VCaP (cell line): ENCODE measurements at regions not wholly inside any gene's neighbourhood (a gene's known extent, or its start where the extent isn't known, plus 50 kb on each side); places are given as distances from the start of the nearest gene placed in this dataset.

ENCODE experiments used
- H3K27ac ChIP-seq: fragments of 450-650 bp; 2 replicates; pipeline ENCODE4 v1.5.1; 2017
- TF ChIP-seq, protein P1 (sequence below): fragments of 450-650 bp; conservative IDR thresholded peaks from 2 replicates; pipeline ENCODE4 v1.5.1; 2017; ENCODE audit warnings: mild to moderate bottlenecking, moderate library complexity

- TF ChIP-seq, protein P1, sequence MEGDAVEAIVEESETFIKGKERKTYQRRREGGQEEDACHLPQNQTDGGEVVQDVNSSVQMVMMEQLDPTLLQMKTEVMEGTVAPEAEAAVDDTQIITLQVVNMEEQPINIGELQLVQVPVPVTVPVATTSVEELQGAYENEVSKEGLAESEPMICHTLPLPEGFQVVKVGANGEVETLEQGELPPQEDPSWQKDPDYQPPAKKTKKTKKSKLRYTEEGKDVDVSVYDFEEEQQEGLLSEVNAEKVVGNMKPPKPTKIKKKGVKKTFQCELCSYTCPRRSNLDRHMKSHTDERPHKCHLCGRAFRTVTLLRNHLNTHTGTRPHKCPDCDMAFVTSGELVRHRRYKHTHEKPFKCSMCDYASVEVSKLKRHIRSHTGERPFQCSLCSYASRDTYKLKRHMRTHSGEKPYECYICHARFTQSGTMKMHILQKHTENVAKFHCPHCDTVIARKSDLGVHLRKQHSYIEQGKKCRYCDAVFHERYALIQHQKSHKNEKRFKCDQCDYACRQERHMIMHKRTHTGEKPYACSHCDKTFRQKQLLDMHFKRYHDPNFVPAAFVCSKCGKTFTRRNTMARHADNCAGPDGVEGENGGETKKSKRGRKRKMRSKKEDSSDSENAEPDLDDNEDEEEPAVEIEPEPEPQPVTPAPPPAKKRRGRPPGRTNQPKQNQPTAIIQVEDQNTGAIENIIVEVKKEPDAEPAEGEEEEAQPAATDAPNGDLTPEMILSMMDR = no peak
- no peak overlapping the region for H3K27ac ChIP-seq
Measured at GRCh38 chr2:175462246-175462645, 280.7 kb upstream of the ATP5MC3 start.

DNA sequence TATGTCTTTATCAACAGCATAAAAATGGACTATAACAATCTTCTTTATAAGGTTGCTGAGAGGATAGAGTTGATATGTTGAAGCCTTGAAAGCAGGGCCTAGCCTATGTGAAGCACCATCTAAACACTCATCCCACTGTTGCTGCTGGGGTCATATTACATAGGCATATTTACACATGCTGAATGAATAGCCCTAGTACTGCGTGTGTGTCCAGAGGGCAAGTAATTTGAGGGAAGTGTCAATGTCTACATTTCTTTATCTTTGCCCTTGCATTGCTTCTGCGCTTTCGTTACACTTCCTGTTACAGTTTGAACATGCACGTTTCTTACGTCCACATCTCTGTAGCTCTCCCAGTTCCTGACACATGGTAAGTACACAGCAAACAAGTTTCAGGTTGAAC, 280.3 kb upstream of the ATP5MC3 start:
- TF ChIP-seq, protein P1 = no peak
- H3K27ac ChIP-seq = no peak overlapping the region

- no peak overlapping the region for H3K27ac ChIP-seq
- TF ChIP-seq, protein P1 = no peak
Measured at GRCh38 chr2:175457895-175458448, 276.5 kb upstream of the ATP5MC3 start.

DNA sequence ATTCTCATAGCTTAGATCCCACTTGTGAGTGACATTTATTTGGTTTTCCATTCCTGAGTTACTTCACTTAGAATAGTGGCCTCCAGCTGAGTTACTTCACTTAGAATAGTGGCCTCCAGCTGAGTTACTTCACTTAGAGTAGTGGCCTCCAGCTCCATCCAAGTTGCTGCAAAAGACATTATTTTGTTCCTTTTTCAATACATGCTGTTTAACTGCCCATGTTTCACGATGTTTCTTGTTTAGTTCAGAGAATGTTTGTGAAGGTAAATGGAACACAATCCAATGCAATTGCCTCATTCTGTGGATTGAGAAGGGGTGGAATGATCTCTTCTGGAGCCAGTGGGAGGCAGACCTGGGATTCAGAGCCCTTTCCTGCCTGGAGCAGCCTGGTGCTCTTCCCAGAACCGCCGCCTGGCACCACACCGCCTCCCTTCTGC, 273.5 kb upstream of the ATP5MC3 start:
- no peak overlapping the region for H3K27ac ChIP-seq
- TF ChIP-seq, protein P1 = no peak

DNA sequence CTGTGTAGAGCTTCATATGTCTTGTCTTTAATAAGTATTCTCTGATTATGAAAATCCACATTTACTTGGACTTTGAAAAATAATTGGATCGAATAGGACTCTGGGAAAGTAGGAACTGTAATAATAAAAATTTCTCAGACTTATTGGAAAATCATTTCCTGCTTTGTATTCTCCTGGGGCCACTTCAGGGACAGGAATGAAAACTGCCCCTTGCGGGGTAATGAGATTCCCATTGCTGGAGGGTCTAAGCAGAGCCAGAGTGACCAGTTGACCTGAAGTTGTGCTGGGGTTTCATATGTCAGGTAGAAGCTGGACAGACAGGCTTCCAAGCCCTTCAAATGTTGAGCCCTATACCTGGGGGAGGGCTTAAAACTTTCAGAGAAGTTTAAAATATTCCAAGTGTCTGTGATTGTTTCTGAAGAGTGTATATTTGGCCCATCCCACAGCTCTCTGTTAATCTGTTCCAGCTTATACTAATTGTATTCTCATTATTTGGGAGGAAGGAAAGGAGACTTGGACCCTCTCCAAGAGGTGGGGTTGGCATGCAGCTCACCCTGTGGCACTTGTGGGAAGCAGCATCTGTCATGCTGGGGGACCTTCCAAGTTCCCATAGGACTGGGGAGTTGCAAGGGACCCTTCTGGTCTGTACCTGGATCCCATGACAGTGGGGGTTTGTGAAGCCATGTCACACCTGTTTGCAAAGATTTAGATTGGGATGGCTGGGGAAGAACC, 268.7 kb upstream of the ATP5MC3 start:
- TF ChIP-seq, protein P1 = no peak
- no peak overlapping the region for H3K27ac ChIP-seq

DNA sequence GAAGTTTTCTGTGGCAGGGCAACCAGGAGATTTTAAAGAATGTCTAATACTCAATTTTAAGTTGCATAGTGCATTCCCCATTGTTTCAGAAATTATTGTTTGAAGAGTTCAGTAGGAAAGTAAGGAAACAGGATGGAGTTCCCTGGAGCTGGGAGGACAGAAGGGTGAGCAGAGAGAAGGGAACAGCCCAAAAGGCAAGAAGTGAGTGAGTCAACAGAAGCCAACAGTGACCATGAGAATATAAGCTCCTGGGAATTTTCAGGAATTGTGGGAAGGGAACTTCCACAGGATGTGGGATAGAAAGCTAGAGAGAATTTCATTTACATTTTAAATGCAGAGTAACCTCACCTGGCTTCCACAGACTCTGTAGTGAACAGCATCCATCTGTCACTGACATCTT, 268.1 kb upstream of the ATP5MC3 start:
- TF ChIP-seq, protein P1 = no peak

DNA sequence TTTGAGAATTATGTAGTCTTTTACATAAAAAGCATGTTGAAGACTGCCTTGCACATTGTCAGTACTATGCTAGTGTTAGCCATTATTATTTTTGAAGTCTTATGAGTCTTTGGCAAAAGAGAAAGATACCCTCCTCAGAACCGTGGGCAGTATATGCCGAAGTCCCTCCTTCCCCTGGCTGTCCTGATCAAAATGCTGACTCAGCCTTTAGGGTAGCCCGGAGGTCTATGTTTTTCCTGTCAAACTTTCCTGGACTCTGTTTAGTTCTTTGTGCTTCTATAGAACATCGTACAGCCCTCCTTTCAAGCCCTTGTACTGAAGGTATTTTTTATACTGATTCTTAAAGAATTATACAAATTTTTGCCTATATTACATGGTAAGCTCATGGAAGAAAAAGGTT, 264.7 kb upstream of the ATP5MC3 start:
- H3K27ac ChIP-seq = no peak overlapping the region
- TF ChIP-seq, protein P1 = no peak

More for the DNA sequence above, 268.1 kb upstream of the ATP5MC3 start:
- H3K27ac ChIP-seq = no peak overlapping the region
